Skin epidermis (tissue), 12 donors: ENCODE measurements at regions not wholly inside any gene's neighbourhood (a gene's known extent, or its start where the extent isn't known, plus 50 kb on each side); places are given as distances from the start of the nearest gene placed in this dataset.
"Not testable (repeated sequence)": the region's sequence is repeated elsewhere in the genome, so short reads cannot be mapped to it uniquely, and the experiment has no call there.

Experiments used
- H3K27ac ChIP-seq, 21 experiments: fragments of 200-600 bp; sonication (generic) in 11 of 21; one replicate each; pipeline ENCODE4 v1.5.0; 2020; ENCODE audit warnings: mild to moderate bottlenecking in 3 of 21, inconsistent platforms in 2 of 21, moderate library complexity in 2 of 21
- H3K4me3 ChIP-seq, 7 experiments: fragments of 200-600 bp; sonication (generic) in 2 of 7; one replicate each; pipeline ENCODE4 v1.5.0; 2020; ENCODE audit warnings: inconsistent platforms in 2 of 7, mild to moderate bottlenecking in 2 of 7, moderate library complexity in 1 of 7

DNA sequence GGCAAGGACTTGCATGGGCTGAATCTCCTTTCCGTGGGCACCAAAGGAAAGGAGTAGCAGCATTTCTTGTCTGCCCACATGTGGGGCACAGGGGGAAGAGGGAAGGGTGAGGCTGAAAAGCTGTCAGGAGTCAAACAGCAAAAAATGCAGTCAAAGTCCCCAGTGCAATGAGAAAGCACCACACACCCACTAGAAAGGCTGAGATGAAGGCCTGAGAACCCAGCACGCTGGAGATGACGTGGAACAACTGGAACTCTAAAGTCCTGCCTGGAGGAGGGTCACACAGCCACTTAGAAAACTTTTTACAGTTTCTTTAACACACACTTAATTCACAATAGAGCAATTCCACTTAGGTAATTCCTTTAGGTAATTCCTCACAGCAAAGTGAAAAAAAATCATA, 94.6 kb upstream of the IGFBPL1 start:
- no peak overlapping the region for H3K27ac ChIP-seq
- H3K4me3 ChIP-seq: no peak overlapping the region

- H3K4me3 ChIP-seq: not testable (repeated sequence)
- H3K27ac ChIP-seq: peak overlapping the region in 1 of 21 experiments; percentile 29
Observed at GRCh38 chr9:38516273-38516672, 92.0 kb upstream of the IGFBPL1 start.

DNA sequence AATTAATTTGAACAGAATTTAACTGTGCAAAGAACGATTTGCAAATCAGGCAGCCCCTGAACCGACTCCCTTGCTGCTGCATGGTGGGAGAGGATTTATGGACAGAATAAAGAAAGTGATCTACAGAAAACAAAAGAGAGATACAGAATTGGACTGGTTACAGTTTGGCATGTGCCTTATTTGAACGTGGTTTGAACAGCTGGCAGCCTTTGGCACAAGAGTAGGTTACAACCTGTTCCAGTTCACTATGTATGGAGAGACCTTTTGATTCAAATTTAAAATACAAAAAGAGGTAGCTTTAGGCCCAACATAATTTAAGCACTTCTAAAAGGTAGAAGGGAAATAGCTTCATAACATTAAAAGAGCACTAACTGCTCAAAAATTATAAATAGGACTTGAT, 90.8 kb upstream of the IGFBPL1 start:
- not testable (repeated sequence) for H3K4me3 ChIP-seq, H3K27ac ChIP-seq

DNA sequence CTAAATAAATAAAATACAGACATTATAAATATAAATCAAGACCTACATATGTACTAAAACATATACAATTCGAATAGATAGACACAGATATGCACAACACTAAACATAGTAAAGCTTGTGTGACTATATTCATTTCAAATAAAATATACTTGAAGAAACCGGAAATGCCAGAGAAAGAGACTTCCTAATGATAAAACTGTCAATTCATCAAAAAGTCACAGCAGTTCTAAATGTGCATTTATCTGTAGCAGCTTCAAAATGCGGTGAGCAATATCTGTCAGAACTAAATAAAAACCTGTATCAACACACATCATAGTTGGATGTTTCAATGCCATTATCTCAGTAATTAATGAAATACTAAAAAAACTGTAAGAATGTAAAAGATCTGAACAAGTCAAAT, 86.1 kb upstream of the IGFBPL1 start:
- not testable (repeated sequence) for H3K27ac ChIP-seq, H3K4me3 ChIP-seq

- H3K27ac ChIP-seq: no peak overlapping the region
- H3K4me3 ChIP-seq: no peak overlapping the region
Observed at GRCh38 chr9:38507587-38507986, 83.3 kb upstream of the IGFBPL1 start.

- not testable (repeated sequence) for H3K4me3 ChIP-seq, H3K27ac ChIP-seq
Observed at GRCh38 chr9:38500171-38500570, 75.9 kb upstream of the IGFBPL1 start.

DNA sequence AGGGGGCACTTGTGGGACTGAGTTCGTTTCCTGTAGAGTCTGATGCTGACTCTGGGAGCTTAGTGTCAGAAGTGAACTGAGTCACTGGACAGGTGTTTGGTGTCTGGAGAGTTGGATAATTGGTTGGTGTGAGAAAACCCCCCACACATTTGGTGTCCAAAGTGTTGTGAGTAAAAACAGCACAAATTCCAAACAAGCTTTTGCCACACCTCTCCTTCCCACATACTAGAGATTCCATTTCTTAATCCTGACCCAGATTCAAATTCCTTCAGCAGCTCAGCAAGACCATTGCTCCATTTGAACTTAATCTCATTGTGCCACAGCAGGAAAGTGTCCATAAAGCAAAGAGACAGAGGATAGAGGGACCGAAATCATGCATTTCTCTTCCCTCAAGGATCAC, 74.3 kb upstream of the IGFBPL1 start:
- H3K27ac ChIP-seq, H3K4me3 ChIP-seq: not testable (repeated sequence)

- Histone ChIP-seq H3K4me3 (no peak overlapping the region), H3K27ac (no peak overlapping the region)
Observed at GRCh38 chr9:38489057-38489456, 64.8 kb upstream of the IGFBPL1 start.

- Histone ChIP-seq H3K4me3 (no peak overlapping the region), H3K27ac (no peak overlapping the region)
Observed at GRCh38 chr9:38488156-38488698, 64.0 kb upstream of the IGFBPL1 start.

DNA sequence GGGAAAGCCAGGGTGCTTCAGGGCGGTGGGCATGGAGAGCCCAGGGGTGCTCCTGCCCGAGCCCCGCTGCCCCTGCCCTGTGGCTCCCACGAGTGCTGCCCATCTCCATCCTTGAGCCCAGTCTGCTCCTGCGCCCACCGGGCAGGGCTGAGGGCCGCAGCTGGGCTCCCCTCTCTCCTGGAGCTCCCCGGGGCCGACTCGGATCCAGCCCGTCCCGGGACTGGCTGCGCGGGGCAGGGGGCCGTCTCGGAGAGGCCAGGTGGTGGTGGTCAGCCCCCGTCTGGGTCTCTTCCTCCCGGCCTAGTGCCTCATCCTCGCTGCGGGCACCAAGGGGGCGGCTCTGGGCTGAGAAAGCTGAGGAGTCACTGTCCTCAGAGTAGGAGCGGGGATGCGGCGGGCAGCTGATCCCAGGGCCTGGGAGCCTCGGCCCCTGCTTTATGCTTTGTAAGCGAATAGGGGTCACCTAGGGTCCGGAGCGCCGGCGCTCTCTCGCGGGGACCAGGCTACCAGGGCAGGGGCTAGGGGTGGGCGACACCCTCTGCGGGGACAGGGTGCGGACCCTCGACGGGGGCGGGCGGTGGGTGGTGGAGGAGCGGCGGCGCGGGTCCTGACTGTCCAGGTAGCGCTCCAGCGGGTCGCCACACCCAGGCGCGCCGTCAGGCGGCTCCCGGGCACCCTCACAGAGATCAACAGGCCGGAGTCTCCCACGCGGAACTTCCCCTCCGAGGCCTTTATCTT, 63.3 kb upstream of the IGFBPL1 start:
- H3K27ac ChIP-seq, H3K4me3 ChIP-seq: not testable (repeated sequence)

DNA sequence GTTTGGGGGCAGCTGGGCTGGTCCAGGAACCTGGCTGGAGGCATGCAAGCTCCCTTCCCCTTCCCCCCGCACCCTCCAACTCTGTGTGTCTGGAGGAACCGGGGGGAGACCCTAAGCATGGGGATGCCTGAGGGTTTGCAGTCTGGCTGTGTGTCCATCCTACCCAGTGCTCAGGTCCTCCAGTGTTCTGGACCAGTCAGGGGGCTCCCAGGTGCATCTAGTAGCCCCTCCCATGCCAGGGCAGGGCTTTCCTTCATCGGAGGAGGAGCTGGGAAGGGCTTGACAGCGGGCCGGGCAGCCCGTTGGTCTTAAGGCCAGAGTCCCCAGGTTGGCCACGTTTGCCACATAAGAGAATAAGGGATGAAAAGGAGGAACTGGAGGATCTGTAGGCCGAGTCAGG, 62.6 kb upstream of the IGFBPL1 start:
- no peak overlapping the region for H3K27ac ChIP-seq

DNA sequence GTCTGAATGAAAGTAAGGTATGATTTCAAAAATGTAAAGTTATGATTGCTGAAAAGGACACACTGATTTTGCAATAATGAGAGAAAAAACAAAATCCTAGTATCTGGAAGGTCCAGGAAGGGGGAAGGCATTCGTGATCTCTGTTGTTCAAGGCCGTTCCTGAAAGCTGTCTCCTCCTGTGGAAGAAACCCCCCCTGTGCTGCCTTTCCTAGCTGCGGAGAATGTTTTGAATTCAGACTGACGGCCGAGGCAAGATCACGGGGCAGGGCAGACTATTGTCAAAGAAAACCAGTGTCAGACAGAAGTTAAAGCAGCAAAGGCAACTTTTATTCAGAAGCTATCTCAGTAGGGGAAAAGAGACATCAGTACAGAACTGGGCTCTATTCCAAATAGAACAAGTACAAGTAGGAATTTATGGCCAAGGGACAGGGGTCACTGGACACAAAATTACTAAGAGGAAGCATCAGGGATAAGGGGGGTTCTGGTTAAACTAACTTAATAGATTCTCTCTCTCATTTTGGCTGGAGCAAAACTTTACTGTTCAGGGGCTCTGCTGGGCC, 61.9 kb upstream of the IGFBPL1 start:
- Histone ChIP-seq H3K4me3 (no peak overlapping the region), H3K27ac (no peak overlapping the region)

More for the DNA sequence above, 62.6 kb upstream of the IGFBPL1 start:
- H3K4me3 ChIP-seq: no peak overlapping the region

DNA sequence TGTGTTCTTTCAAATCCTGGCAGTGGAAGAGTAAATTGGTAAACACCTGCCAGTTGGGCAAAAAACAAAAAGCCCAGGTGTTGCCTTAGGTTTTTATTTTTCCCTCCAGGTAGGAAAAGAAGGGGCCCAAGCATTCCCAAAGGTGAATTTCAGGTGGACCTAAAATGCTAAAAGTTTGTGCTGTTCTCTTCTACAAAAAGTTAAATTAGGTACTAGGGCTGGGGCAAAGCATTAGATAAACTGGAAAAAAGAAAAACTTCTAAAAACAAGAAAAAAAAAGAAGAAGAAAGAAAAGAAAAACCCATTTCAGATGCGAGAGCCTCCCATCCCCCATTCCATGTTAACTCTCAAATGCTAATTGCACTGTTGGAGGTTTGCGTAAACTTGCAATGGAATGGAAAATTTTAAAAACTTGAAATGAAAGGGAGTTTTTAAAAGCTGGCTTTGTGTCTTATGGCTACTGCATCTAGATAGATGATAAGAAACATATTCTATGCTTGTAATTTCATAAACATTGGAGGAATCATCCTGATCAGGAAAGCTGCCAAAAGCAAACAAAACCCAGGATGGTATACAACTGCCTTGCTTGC, 59.9 kb upstream of the IGFBPL1 start:
- not testable (repeated sequence) for H3K4me3 ChIP-seq
- peak overlapping the region in 1 of 21 experiments; percentile 11 for H3K27ac ChIP-seq

DNA sequence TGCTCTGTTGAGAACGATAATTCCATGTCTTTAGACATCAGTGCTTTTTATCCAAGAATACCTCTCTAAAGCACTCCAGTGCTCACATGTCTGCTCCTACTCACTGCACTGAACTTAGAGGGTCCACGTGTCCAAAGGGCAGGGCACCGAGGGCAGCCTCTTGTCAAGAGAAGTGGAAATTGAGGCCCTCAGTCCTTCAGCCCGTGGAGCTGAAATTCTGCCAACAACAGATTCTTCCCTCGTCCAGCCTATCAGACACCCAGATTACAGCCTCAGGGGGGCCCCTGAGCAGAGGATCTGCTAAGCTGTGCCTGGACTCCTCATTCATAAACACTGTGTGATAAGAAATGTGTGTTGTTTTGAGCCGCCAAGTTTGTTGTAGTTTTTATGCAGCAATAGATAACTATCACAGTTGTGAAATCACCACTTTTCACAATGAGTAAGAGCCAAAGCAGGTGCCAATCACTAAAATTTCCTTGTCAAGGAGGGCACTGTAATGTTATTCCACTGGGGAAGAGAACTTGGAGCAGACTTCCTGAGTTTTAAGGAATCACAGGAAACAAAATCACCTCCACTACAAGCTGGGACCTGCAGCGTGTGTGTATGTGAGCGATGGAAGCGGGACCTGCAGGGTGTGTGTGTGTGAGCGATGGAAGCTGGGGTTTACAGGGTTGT, 58.8 kb upstream of the IGFBPL1 start:
- Histone ChIP-seq H3K27ac (peak overlapping the region in 3 of 21 experiments; percentile 11 to 24 (median 14)), H3K4me3 (no peak overlapping the region)

GRCh38 chr9:38478211-38478610, 54.0 kb upstream of the IGFBPL1 start:
- H3K4me3 ChIP-seq: no peak overlapping the region
- H3K27ac ChIP-seq: no peak overlapping the region

GRCh38 chr9:38474476-38474875, 50.2 kb upstream of the IGFBPL1 start:
- not testable (repeated sequence) for H3K4me3 ChIP-seq, H3K27ac ChIP-seq
